Dermis microvascular lymphatic vessel endothelial cell (primary cell): ENCODE measurements at regions not wholly inside any gene's neighbourhood (a gene's known extent, or its start where the extent isn't known, plus 50 kb on each side); places are given as distances from the start of the nearest gene placed in this dataset.

Experiments used
- DNase-seq, 2 donors: peaks; one replicate each; pipeline versions ENCODE4 v3.0.0 to v3.0.0-alpha.2; 2010; ENCODE audit warnings: low read depth in 2 of 2

DNA sequence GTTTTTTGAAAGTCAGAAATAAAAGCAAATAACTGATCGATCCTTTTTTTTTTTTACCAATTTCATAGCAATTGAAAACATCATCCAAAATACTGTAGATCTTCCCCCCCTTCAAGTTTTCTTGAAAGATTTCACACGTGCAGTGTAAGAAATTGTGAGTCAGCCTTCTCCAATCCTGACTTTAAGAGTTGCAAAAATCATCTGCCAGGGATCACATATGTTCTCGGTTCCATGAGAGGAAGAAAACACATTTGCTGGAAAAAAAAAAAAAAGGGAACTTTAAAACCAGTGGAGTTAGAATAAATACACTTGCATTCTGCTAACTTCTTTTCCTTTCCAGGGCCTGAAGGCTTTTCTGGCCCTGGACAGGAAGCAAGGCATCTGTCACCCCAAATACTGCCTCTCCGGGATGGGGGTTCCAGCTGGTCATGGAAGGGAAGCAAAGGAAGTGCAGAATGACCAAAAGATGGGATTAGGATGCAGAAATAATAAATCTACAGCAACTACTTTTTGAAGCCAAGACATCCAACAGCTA is 198.4 kb upstream of the KIAA1217 start:
- no peak for DNase-seq

DNA sequence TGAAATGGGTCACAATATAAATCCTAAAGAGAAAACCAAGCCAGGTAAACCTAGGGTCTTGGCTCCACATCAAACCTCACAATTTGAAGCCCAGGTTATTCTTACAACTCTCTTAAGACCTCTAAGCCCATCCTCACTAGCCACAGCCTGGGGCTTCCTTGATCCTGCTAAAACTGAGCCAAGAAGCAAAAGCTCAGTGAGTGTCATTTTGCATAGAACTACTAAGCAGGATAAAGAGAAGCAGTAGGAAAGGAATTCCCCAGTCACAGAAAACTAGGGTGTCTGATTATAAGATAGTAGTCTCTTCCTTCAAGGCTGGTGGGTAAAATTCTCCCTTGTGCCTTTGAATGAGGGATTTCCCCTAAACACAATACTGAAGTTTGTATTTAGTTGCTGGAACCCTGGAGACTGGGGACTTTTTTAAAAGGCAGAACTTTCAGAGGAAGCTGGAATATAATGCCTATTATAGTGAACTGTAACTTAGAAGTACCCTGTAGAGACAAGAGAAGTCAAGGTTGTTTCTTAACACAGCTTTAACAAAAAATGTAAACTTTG is 196.6 kb upstream of the KIAA1217 start:
- DNase-seq: no peak

DNA sequence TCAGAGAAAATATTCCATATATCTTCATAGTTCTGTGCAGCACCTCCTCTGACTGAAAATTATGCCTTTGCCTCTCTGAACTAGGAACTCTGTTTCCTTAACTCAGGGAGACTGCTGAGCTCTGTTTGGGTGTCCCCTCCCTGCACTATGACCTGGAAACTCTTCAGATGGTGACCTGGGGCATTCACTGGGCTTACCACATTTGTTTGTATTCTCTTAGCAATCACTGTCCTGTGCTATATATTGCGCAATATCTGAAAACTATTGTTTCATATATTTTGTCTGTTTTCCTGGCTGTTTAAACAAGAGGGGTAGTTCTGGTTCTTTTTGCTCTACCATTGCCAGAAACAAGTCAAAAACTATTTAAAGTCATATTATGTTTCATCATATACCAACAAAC is 181.8 kb upstream of the KIAA1217 start:
- DNase-seq: peak; percentile 1 to 40

DNA sequence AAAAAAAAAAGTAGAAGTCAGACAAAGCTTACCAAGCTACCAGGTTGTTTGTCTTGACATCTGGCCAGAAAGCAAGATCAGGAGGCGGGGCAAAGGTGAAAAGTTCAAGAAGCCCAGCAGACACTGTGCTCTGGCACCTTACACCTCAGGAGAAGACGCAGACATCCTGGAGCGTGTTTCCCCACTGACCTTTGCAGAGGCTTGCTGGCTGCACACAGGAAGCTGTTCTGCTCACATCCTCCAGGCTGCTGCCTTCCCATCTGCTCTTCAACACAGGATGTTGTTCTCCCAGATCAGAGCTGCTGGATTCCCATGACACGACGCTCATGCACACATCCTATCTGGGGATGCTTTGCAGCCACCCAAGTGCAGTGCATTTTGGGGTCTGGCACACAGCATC is 174.4 kb upstream of the KIAA1217 start:
- DNase-seq: peak; percentile 17 to 26

DNA sequence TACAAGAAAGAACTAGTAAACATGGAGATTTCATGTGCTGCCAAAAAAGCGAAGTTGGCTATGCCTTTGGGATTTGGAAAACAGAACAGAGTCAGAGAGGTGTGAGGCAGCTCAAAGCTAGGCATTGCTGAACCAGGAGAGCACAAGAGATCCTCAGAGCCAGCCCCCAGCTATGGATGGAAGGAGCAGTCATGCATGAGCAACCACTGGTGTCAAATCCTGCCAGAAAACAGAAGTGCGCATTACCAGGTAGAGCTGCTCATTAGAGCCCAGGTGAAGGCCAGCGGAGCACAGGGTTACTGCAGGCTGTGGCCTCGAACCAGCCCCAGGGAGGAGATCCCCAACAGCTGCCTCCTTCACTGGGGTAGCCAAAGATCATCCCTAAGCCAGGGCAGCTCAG is 173.2 kb upstream of the KIAA1217 start:
- no peak for DNase-seq

DNA sequence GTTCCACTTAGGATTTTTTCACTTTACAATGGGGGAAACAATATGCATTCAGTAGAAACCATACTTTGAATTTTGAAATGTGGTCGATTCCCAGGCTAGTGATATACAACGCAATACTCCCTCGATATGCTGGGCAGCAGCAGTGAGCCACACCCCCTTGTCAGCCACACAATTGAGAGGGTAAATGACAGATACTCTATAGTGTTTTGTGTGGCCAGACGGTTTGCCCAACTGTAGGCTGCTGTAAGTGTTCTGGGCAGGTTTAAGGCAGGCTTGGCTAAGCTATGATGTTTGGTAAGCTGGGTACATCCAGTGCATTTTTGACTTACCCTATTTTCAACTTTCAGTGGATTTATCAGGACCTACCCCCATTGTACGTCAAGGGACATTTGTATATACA is 169.6 kb upstream of the KIAA1217 start:
- DNase-seq: no peak

DNA sequence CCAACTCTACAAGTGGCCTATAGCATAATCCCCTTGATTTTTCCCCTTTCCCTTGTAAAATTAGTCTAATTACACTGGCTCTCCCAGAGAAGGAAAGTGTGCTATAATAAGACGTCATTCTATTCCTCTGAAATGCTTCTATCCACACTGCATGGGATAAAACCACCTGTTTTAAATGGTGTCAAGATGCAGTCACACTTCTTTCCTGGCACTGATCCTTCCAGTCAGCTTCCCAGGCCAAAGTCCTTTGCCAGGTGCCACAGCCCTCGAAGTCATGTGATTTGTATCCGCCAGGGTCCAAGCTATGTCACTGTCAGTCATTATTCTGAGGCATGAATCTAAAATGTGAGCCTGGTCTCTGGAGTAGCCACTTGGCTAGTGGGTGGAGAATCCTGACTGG is 169.0 kb upstream of the KIAA1217 start:
- no peak for DNase-seq

DNA sequence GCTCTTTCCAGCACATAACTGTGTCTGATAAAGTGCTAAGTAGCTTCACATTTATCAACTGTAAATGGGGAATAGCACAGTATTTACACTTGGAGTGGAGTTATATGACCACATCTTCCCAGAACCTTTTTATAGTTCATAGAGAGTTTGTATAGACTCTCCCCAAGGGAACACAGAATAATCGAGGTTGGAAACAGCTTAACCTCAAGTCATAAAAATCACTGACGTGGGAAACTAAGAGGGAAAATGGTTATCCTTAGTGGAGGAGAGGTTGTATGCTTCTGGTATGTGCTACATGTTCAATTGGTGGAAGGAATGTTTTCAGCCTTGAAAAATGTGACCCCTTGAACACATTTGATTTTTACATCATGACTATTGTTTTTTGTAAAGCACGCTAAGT is 167.9 kb upstream of the KIAA1217 start:
- DNase-seq: no peak

DNA sequence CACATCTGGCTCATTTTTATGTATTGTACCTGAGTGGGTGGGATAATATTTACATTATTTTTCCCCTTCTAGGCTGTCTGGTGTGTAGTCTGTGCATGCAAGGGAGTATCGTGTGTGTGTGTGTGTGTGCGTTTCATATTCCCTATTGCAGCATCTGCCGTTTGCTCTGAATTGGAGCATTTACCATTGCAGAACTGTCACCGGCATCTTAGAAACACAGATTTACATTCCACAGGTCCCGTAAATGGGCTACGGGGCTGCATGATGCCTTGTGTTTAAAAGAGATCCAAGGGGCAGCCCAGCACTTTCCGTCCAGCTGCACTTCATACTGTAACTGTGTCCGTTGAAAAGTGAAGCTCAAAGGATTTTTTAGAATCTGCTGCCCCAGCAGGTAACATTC is 167.1 kb upstream of the KIAA1217 start:
- no peak for DNase-seq

DNA sequence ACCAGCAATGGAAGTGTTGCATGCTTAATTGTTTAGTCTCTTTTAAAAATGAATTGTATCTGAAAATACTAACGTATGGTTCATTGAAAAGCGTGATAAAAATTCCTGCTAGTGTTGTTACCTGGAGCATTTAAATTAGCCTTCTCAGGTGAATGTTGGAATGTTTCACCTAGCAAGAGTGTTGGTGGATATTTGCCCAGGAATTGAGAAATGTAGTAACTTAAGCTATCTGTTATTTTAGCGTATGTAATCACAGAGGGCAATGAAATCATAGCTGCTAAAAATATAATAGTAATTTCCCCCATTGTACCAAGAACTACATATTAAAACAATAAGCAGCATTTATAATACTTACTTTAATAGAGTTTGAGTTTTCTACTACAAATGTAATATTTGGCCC is 166.1 kb upstream of the KIAA1217 start:
- DNase-seq: no peak

DNA sequence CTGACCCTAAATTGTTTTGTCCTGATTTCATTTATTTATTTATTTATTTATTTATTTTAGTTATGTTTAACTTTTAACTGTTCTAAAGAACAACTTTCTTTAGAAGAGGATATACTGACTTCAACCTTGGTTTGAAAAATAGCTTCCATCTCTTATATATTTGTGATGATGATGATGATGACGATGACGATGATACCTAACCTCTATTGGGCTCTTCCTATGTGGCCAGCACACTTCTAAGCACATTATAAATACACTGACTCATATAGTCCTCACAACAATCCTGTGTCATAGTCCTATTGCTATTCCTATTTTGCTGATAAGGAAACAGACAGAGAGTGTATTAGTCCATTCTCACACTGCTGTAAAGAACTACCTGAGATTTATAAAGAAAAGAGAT is 162.9 kb upstream of the KIAA1217 start:
- no peak for DNase-seq

DNA sequence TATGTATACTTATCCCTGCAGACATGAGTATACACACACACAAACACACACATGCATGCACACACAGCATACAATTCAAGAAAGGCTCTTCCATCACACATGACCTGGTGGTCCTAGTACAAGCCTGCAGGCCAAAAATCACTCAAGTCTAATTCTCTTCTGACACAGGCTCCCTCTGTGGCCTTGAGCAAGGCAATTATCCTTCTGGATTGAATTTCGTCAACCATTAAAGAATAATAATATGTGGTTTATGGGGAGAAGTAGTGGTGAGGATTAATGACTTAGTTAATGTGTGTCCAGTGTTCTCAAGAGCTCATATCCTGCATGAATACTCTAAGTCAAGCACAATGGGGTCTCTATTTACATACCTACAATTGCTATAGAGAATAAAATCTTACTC is 161.8 kb upstream of the KIAA1217 start:
- no peak for DNase-seq

DNA sequence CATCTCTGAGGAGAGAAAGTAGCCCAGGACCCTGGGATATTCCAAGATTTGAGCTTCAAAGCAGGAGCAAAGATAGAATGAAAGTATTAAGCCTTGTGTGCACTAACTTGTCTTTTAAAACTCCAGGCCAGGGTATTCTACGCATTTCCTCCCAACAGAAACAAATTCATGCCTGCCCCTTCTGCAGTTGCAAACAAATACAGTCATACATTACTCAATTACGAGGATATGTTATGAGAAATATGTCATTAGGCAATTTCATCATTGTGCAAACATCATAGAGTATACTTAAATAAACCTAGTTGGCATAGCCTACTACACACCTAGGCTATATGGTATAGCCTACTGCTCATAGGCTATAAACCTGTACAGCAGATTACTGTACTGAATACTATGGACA is 154.5 kb upstream of the KIAA1217 start:
- DNase-seq: no peak

DNA sequence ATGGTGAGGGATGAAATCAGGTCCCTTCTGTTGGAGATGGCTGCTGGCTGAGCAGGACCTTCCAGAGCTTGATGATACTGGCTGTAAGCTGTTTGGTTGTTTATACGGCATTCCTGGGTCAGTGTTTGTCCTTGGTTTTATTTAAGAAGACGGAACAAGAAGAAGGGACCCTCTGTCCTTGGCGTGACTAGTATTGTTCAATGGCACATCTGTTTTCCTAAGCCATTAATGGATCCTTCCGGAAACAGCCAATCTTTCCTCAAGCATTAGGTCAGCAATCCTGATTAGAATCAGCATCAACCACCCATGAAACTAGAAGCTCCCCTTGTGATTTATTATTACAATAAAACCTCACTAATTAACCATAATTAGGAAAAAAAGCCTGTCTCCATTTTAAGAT is 128.7 kb upstream of the KIAA1217 start:
- DNase-seq: no peak

DNA sequence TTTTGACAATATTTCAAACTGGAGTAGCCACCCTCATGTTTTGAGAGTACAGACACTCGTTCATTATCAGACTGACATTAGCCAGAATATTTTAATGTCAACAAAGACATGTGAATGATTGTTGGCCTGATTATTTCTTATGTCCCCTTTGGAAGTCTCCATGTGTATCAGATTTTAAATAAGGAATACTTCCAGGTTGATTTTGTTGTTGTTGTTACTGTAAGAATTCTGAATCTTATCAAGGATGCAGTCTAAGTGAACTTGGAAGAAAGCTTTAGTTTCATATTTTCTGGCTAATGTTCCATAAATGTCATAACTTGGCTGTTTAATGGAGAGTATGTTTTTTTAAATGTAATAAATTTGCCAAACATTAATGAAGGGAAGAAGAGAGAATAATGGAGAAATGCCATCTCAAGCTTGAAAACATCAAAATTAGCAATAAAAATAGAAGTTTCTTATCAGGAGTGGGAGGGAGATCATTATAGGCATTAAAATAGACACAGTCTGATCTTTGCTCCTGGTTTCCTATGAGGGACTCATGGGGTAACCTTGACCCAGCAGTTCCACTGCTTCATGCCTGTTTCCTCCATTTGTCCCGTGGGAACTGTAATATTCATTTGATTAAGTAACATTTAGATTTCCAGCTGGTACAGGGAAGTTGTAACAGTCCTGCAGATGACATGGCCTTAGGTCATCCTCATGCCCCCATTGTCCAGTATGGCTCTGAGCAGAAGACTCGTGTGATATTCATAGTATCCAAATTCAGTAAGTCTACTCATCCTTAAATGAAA is 122.4 kb upstream of the KIAA1217 start:
- no peak for DNase-seq

DNA sequence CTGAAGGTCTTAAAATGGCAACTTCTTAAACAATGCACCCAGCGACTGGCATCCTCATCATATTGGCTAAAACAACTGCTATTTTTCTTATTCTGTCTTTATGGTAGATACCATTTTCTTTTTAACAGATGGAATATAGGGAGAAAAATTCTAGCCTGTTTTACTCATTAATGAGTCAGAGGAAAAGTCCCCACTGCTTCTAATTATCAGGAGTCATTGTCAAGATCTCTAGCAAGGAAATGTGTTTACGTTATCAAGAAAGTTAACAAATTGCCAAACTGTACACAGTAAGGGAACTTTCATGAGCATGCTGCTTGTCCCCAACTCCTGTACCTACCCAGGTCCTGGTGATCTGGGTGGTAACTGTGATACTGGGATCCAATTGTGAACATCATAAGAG is 117.7 kb upstream of the KIAA1217 start:
- DNase-seq: no peak

DNA sequence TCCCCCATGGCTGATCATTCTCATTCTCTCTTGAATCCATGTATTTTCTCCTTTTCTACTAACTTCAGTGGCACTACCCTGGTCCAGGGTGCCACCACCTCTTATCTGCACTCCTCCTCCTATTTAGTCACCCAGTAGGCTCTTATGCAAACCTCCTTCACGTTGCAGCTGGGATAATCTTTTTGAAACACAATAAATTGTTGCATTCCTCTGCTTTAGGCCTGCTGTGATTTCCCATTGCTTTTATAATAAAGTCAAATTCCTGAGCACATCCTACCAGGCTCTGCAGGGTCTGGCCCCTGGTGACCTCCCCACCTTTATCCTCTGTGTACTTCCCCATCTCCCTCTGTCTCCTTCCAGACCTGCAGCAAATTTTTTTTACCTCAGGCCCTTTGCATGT is 112.7 kb upstream of the KIAA1217 start:
- DNase-seq: no peak

DNA sequence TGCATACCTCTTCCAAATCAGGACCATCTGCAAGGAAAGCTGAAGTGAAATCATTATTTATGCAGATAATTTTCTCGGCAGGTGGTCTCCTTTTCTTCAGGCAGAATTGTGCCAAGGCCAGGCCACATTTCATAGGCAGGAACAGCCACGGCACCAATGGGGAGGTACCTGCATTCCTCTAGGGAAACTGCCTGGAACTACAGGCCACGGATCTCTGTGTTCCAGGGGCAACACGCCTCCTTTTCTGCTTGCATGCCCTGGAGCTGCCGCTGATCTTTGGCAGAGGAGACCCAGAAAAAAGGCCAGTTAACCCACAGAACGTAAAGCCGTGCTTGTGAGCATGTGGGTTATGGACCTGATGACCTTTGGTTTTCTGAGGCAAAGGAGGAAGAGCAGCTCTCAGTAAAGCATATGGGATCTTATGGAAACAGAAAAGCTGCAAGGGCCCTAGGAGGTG is 111.2 kb upstream of the KIAA1217 start:
- DNase-seq: no peak

DNA sequence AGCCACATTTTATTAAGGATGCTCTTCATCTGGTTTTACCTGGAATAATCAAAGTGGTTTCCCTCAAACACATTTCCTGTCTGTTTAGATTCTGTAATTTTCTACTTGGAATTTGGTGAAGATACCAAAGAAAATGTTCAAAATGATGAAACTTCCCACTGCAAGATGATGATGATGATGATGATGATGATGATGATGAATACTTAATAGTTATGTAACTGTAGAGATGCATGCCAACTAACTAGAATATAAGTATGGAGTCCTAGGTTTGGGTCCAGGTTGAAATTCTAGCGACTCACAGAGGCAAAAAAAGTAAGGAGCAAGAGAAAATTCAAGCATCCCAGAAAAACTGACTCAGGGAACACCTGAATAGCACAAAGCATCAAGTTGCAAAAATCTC is 104.0 kb upstream of the KIAA1217 start:
- DNase-seq: no peak

DNA sequence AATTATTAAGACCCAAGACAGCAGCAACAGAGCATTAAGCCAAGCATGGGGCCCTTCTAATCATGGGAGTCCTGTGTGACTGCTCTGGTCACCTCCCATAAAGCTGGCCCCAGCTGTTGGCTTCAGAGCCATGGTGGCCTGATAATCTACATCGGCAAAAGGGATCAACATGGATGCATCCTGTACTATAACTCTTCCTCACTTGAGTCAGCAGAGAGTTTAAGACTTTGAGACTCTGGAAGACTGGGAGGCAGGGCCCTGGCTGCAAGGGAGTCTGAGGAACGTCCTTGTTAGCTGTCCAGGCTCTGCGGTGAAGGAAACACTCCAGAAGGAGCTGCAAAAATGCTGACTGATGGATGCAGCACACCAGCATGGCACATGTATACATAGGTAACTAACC is 95.0 kb upstream of the KIAA1217 start:
- DNase-seq: no peak

DNA sequence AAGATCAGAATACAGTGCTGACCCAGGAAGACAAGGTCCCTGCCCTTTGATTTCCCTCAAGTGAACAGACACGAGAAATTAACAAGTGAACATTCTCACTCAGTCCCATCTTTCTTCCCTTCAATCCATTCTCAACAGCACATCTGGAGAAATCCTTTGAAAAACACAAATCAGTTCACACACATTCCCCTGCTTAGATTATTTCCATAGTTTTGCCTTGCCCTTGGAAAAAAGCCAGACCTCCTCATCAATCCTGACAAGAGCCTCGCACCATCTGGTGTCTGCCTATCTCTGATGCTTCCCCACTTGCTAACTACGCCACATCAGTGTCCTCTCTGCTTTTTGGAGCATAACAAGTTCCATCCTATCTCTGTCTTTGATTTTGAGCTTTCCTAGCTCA is 94.4 kb upstream of the KIAA1217 start:
- peak in 1 of 2 donors; percentile 10 for DNase-seq

DNA sequence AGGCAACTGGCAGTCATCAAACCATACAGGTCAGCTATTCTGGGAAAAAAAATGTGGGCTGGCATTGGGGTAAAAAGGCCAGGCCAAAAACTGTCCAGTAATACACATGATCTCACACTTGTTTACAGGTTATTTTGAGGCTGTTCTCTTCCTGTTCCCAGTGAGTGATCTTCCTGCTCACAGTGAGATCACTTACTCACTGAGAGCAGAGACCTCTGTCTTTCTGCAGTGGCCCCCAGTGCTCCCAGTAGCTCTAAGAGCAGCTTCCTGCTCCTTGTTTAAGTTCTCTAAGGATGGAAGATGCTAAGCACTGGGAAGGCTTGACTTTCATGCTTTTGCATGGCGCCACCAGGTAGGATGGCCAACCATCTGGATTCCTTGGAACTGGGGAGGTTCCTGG is 93.5 kb upstream of the KIAA1217 start:
- DNase-seq: peak; percentile 49 to 67

DNA sequence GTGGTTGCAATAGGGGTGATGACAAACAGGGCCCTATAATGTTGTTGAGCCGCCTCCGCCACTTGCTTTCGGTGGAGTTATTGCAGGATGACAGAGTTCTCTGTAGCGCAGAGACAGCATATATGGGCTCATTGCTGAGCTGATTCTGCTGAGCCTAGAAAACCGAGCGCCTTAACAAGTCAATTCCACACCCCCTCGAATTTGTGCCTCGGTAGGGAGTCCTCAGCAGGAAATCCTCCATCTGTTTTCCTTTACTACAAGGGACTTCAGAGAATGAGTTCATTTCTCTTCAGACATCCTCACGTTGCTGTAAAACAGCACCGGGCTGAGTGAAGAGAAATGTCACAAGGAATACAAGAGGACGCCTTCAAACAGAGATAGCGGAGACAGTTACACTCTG is 90.7 kb upstream of the KIAA1217 start:
- no peak for DNase-seq
